Lower lobe of right lung (tissue), 2 donors: ENCODE measurements at regions not wholly inside any gene's neighbourhood (a gene's known extent, or its start where the extent isn't known, plus 50 kb on each side); places are given as distances from the start of the nearest gene placed in this dataset.
A peak's percentile ranks its signal among the peaks of the same experiment; 100 is the strongest.
"Not testable (repeated sequence)": the region's sequence is repeated elsewhere in the genome, so short reads cannot be mapped to it uniquely, and the experiment has no call there.

ENCODE experiments used
- ATAC-seq, 2 donors: fragments of 200-7000 bp; cut with Tn5 transposase; one replicate each; pipeline ENCODE4 v1.9.1; 2020 to 2022; ENCODE audit warnings: mild to moderate bottlenecking in 2 of 2, moderate library complexity in 2 of 2
- DNase-seq: peaks from one replicate; pipeline ENCODE4 v3.0.0-alpha.2; 2020
- H3K27ac ChIP-seq: fragments of 200-600 bp; one replicate; pipeline ENCODE4 v1.8.0; 2022
- H3K27me3 ChIP-seq: fragments of 200-600 bp; one replicate; pipeline ENCODE4 v1.8.0; 2022; ENCODE audit warnings: low read depth
- H3K36me3 ChIP-seq: fragments of 200-600 bp; one replicate; pipeline ENCODE4 v1.8.0; 2022; ENCODE audit warnings: mild to moderate bottlenecking
- H3K4me1 ChIP-seq: fragments of 200-600 bp; one replicate; pipeline ENCODE4 v1.8.0; 2022
- H3K4me3 ChIP-seq: fragments of 200-600 bp; one replicate; pipeline ENCODE4 v1.8.0; 2022; ENCODE audit warnings: mild to moderate bottlenecking
- H3K9me3 ChIP-seq: fragments of 200-600 bp; one replicate; pipeline ENCODE4 v1.8.0; 2022
- CTCF ChIP-seq: fragments of 200-600 bp; IDR thresholded peaks from one replicate; pipeline ENCODE4 v1.8.0; 2022; ENCODE audit warnings: antibody characterized with exemption, mild to moderate bottlenecking
- intact Hi-C: fragments of 100-400 bp; cut with DNase I; formaldehyde crosslinking; loops from one replicate; pipeline ENCODE4 v1.11.0; 2022
- donor health status: DM: no; HTN: yes; CAD: no; lungs with severe emphysema.

DNA sequence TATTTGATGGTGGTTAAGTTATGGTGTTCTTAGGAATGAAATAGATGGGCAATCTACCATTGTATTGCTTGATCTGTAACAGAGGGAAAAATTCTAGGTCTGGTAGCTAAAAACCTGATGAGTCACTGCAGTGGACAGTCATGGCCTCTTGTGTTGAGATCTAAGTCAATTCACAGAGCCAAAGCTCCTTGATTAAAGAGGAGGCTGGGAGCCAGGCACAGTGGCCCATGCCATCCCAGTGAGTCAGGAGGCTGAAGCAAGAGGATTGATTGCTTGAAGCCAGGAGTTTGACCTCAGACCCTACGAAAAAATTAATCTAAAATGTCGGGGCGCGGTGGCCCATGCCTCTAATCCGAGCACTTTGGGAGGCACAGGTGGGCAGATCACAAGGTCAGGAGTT, 67.1 kb upstream of the KPNA3 start:
- Histone ChIP-seq H3K4me1 (peaks cover 13% of the 10 kb centered on the region), H3K9me3 (no peaks in the 10 kb centered on the region), H3K36me3 (no peaks in the 10 kb centered on the region), H3K27me3 (no peaks in the 10 kb centered on the region), H3K4me3 (no peak overlapping the region), H3K27ac (peak overlapping the region; percentile 36)
- DNase-seq (no peak), ATAC-seq (peak in 1 of 2 donors; percentile 38)
- no peak for TF ChIP-seq CTCF
- intact Hi-C loops: no loop called here

DNA sequence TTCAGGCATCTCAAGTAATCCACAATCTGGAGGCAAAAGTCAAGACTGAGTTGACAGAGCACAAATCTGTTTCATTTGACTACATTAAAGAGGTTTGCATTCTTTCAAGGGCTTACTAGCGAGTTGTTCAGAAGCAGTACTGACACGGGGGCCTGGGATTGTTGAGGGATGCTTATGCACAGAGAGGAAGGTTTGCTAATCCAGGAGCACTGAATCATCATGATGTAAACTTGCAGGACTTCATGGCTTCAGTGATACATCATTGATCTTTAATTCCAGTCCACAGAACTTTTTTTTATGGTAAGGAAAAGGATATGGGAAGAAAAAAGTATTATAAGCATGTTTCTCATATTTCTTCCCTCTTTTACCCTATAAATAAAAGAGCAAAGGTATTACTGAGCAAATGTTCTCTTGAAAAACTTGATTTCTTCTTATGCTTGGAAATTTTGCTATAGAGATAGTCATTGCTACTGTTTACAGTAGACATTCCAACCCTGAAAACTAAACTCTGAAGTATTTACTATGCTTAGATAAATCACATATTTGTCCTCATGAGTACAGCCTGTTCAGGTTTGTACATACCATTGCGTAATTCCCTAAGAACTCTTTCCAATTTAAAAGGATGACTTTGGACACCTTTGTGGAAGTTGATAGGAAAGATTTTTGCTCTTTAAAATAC, 65.8 kb upstream of the KPNA3 start:
- Histone ChIP-seq H3K4me1 (peaks cover 13% of the 10 kb centered on the region), H3K9me3 (no peaks in the 10 kb centered on the region), H3K4me3 (peak overlapping the region; percentile 17), H3K27me3 (no peaks in the 10 kb centered on the region), H3K27ac (peak overlapping the region; percentile 77), H3K36me3 (no peaks in the 10 kb centered on the region)
- peak; percentile 94 to 96 for ATAC-seq
- no peak for DNase-seq
- TF ChIP-seq CTCF: no peak
- intact Hi-C loops: no loop called here

GRCh38 chr13:49855930-49856329, 63.4 kb upstream of the KPNA3 start:
- Histone ChIP-seq H3K36me3 (no peaks in the 10 kb centered on the region), H3K9me3 (no peaks in the 10 kb centered on the region), H3K27ac (no peak overlapping the region), H3K27me3 (no peaks in the 10 kb centered on the region), H3K4me3 (no peak overlapping the region), H3K4me1 (peaks cover 13% of the 10 kb centered on the region)
- no peak for DNase-seq
- TF ChIP-seq CTCF: no peak
- intact Hi-C loops: no loop called here
- no peak for ATAC-seq

GRCh38 chr13:49853535-49853934, 61.1 kb upstream of the KPNA3 start:
- ATAC-seq: no peak
- H3K4me1 ChIP-seq: peaks cover 6% of the 10 kb centered on the region
- H3K27ac ChIP-seq: no peak overlapping the region
- no peak for TF ChIP-seq CTCF
- H3K27me3 ChIP-seq: no peaks in the 10 kb centered on the region
- no peaks in the 10 kb centered on the region for H3K9me3 ChIP-seq
- no peak for DNase-seq
- H3K36me3 ChIP-seq: no peaks in the 10 kb centered on the region
- intact Hi-C loops: no loop called here
- no peak overlapping the region for H3K4me3 ChIP-seq

GRCh38 chr13:49852460-49852859, 60.0 kb upstream of the KPNA3 start:
- H3K36me3 ChIP-seq, H3K27ac ChIP-seq, H3K4me1 ChIP-seq, H3K4me3 ChIP-seq, H3K9me3 ChIP-seq, ATAC-seq, intact Hi-C loops, DNase-seq, H3K27me3 ChIP-seq: not testable (repeated sequence)

DNA sequence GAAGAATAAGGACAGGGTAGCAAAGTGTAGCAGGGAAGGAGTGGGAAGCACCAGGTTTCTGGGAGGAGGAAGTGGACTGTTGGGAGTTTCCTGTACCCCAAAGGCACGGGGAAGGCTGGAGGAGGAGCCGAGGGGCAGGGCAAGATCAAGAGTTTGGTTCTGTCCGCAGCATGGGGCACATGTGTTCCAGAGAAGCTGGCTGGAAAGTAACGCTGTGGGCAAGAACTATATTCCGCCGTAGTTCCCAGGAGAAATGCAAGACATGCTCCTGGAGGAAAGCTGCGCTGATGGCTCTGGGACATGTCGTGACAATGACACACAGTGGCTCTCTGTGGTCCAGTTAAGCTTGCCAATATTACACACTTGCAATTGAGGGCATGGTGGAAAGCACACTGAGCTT, 51.7 kb upstream of the KPNA3 start:
- H3K27ac ChIP-seq: no peak overlapping the region
- DNase-seq: no peak
- no peak for TF ChIP-seq CTCF
- H3K4me1 ChIP-seq: peaks cover 5% of the 10 kb centered on the region
- H3K36me3 ChIP-seq: no peaks in the 10 kb centered on the region
- no peak for ATAC-seq
- no peaks in the 10 kb centered on the region for H3K27me3 ChIP-seq
- intact Hi-C loops: no loop called here
- no peak overlapping the region for H3K4me3 ChIP-seq
- no peaks in the 10 kb centered on the region for H3K9me3 ChIP-seq
